ENCODE measurements at regions not wholly inside any gene's neighbourhood (a gene's known extent, or its start where the extent isn't known, plus 50 kb on each side); places are given as distances from the start of the nearest gene placed in this dataset.

DNA sequence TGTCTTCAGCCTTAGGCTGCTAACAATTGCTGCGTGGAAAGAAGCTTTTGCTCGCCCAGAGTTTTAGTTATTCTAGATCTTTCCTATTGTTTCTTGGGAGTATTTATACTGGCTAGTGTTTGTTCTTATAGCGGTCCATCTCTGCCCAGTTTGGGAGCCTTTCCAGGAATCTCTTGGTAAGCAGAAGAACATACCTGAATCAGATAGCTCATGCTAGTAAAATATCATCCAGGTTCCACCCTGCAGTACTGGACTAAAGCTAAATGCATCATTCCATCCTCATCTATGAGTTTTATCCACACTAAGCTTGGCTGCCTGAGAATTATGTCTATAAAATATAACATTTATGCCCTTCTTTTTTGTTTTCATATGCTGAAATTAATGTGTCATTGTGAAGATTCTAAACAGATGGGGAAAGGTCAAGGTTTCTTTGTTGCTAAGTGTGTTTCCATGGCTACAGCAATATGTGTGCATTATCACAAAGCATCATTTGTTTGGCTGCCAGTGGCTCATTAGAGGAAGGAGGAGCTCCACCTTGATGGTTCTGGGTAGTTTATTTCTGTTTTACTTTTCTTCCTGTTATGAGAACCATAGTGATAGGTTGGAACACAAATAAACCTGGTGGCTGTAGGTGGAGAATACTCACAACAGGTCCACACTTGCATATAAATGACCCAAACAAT is 182.8 kb downstream of the PIK3C3 start:
- no peak for DNase-seq (ENCODE audit: low read depth)

DNA sequence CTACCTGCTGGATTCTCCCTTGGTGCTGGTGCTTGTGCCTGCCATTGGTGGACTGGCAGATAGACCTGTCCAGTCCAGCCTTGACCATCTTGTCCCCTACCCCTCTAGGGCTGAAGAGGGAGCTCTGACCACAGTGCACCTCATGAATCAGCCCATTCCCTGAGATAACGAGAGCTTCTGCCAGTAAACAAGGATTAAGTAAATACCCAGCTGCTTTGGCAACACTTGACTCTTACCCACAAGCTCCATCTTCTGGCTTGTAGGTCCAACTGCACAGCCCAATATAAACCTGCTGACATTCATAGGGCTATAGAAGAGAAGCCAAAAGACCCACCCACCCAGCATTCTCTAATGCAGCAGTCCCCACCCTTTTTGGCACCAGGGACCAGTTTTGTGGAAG is 186.4 kb downstream of the PIK3C3 start:
- DNase-seq (ENCODE audit: low read depth): no peak

DNA sequence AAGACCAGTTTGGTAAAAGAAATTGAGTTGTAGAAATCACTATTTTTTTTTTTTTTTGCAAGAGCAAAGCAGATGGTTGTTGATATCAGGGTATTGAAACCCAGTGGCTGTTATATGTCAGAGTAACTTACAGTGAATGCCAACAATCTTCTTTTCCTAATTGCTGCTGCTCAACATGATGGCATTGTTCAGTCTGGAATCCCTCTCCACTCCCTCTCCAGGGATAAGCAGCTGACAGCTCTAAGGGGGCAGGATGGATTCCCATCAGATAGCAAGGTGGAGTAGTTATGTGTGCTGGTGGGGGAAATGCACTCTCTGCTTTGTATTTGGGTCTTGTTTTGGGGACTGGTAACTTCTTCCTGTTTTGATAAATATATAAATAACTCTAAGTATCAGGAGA is 200.0 kb downstream of the PIK3C3 start:
- no peak for DNase-seq (ENCODE audit: low read depth)

DNA sequence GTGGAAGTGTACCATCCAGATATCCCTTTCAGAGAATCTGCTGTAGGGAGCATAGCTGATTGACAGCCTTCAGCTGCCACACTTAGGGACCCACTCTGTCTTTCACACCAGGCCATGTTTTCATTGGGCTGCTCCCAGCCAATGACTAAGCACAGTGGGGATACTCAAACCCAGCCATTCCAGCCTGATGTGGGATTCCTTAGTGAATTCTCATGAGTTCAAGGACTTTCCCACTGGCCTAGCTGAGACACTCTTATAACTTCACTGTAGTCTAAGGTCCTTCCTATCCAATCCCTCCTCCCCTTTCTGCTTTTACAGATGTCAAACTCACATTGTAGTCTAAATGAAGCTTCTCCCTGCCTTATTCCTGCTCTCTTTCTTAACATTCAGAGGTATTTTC is 201.2 kb downstream of the PIK3C3 start:
- DNase-seq (ENCODE audit: low read depth): no peak

DNA sequence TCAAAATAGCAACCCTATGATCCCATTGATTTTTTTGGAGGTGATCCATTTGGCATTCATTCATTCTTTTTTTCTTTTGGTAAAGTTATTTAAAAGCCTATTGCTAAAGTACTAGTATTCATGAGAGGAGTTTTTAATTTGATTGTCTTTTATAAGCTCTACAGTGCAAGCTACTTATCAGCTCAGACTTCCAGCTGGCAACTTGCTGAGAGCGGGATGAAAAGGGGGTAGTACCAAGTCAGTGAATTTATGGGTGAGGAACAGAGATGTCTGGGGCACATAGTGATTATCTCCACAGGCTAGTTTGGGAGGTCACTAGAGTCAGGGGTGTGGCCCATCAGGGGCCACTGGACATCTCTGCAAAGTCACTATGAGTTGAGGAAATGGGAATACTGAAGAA is 202.4 kb downstream of the PIK3C3 start:
- no peak for DNase-seq (ENCODE audit: low read depth)

DNA sequence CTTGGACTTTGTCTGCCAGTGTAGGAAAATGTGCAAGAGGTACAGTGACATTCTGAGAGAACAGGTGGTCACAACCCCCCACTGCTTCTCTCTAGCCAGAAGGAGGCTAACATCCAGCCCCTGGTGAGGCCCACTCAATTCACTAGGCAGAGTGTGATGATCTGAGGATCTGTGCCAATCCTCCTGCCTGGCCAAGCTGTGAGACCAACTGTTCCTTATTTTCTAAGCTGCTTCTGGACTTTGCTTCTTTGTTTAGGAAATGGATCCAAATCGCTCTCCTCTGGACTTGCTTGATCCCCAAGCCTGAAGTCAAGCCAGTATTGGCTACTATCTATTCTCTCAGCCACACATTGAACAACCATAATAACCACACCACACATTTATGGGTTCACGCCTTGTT is 202.8 kb downstream of the PIK3C3 start:
- no peak for DNase-seq (ENCODE audit: low read depth)

DNA sequence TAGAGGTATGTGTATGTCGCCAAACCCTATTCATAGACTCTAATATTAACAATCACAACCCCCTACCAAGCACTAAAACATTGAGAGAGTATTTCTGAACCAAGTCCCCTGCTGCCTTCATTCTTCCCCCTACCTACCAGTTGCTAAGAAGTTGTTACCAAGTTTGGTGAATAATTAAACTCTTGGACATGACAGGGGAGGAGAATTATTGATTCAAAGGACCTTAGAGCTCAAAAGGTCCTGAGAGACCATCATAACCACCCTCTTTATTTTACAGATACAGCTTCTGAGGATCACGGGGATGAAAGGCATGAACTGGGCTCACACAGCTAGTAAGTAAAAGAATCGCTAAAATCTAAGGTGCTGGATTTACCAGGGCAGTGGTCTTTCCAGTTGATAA is 204.1 kb downstream of the PIK3C3 start:
- no peak for DNase-seq (ENCODE audit: low read depth)

DNA sequence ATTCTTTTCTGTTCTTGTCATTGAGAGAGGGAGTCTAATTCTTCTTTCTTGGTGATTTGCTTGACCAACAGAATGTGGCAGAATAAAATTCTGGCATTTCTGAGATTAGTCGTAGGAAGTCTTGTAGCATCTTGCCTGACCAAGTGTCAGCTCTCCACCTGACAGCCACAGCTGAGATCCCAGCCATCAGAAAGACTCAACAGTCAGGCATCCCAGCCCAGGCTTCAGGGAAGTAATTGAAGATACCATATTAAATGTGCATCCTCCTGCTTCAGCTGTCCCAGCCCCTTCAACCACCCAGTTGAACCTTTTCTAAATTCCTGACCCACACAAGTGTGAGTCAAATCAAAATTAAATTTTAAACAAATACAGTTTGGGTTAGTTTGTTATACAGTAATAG is 208.3 kb downstream of the PIK3C3 start:
- no peak for DNase-seq (ENCODE audit: low read depth)

DNA sequence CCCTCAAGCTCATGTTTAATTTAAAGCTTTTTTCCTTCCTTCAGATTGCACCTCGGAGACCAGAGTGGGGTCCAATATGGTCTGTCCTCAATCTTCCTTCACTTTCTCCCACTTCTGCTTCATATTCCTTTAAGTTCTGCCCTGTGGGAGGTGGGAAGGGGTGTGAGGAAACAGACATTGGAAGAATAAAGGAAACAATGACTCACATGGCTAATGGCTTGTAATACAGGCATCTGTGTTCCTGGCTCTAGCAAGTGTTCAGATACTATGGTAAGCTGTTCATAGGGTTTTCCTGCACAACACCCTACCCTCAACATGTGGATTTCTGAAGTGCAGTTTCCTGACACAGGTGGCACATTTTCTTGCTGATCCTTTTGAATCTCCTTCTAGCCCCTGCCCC is 209.5 kb downstream of the PIK3C3 start:
- no peak for DNase-seq (ENCODE audit: low read depth)

DNA sequence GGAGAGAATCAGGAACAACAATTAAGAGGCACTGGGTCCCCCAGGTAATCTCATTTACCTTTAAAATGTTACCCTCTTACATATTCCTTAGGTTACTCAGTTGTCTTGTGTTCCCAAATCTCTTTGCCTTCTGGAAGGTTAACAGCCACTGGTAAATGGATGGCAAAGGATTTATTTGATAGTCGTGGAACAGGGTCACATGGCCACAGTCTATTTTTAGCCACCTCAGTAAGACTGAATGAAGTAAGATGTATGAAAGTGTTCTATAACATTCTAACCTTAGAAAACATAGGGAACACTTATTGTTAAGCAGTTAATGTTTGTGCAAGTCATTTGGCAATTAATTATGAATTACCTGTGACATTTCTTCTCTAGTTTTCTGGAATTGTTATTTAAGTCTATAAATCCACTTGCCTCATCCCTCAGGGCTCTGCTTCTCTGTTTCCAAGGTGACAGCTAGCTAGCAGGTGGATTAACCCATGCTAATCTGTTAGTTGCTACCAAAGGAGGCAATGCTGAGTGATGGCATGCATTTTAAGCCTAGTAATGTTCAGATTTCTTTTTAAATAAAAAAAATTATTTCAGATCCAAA is 211.0 kb downstream of the PIK3C3 start:
- DNase-seq (ENCODE audit: low read depth): no peak

DNA sequence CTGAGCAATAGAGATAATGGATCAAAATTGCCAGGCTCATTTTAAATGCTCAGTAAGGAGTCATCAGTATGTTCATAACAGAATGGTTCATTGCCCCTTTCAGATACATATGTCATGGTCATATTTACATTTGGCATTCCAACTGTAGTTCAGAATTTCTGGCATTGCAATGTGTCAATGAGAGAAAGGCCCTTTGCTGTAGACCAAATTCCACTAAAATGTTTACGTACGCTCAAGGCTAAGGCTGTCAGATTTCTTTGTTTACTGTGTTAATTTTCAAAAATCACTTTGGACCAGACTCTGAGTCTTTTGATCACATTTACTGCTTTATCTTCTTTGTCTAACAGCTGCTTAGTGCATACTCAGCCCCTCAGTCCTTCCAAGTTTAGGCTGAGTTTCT is 213.5 kb downstream of the PIK3C3 start:
- no peak for DNase-seq (ENCODE audit: low read depth)

DNA sequence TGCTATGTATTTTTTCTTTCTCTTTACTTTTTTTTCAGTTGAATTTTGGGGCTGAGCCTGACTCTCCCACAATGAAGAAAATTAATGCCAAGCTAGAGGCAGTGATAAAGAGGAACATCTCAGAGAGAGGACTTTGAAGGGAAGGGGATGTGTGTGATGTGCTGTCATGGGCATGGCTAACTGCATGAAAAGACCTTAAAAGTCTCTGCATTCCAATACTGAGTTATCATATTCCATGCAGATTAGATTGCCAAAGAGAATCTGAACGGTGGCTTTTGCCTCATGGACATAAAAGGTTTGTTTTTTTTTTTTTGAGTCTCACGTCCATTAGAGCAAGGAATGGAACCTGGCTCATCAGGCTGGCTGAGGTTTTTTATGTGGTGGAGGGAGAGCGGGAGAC is 213.9 kb downstream of the PIK3C3 start:
- no peak for DNase-seq (ENCODE audit: low read depth)

DNA sequence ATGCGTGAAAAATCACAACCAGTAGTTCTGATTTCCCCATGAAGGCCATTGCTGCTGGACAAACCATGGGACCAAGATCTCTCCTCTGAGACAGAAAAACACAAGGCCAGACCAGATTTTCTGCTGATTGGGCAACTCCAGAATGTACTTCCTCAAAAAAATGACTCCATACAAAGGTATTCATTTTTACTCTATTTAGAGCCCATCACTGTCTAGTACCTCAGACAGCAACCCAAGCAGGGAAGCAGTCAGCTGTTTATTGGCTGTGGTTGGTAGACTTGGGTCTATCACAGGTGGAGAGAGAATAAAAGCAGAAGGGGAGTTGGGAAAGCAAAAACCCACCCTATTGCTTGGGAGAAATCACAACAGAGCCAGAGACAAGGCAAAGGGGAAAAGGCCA is 219.9 kb downstream of the PIK3C3 start:
- DNase-seq (ENCODE audit: low read depth): no peak

DNA sequence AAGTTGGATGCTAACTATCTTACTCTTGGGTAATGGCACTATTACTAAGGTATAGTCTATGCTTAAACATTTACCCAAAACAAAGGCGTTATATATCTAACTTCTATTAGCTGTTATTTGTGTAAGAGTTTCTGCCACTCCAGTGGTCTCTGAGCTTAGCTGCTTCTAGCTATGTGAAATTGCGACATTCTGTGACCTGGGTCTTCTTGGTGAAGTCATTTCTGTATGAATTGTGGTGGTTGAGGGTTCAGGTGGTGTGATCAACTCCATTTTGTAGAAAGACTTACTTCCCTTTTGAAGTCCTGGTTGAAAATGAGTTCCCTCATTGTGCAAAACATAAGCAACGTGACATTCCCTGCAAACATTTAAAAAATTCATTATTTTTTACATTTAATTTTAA is 221.6 kb downstream of the PIK3C3 start:
- no peak for DNase-seq (ENCODE audit: low read depth)

DNA sequence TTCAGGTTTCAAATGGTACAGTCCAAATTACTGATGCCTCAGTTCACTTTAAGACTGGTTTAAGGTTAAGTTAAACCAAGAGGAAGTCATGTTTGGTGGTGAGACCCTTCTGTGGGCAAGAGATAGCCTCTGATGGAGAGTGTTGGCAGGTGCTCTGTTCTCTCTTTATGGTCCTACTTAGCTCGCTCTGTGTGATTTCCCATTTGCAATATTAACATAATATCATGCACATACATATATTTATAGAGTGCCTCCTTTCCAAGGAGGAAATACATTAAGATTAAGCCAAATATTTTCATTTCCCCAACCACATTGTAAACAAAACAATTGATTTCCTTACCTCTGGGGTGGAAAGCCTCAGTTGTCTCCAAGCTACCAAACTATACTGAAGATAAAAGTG is 222.4 kb downstream of the PIK3C3 start:
- no peak for DNase-seq (ENCODE audit: low read depth)

DNA sequence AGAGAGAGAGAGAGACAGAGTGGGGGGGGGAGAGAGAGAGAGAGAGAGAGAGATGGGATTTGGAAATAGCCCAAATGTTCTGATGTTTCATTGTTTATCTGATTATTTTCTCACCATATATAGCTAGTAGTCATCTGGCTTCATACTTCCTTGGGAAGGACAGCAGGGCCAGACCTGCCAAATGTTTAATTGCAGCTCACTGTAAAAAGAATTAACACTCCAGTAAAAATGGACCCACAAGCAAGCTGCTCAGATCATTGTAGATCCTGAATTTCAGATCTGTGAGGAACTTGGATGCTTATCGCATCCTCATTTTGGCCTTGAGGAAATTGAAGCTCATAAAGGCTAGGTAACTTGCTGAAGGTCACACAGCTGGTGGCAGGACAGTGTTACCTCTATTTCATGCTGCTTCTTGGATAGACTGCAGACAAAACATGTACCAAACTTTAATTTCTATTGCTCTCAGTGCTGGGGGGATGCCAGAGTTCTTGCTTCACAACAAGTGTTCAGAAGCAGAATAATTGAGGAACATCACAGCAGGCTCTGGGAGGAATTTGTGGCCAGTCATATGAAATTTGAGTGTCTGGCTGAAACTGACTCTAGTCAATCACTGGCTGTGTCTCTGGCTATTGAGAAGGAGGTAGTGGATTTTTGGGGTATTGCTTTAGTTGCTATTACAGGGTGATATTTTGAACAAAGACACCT is 223.5 kb downstream of the PIK3C3 start:
- no peak for DNase-seq (ENCODE audit: low read depth)

DNA sequence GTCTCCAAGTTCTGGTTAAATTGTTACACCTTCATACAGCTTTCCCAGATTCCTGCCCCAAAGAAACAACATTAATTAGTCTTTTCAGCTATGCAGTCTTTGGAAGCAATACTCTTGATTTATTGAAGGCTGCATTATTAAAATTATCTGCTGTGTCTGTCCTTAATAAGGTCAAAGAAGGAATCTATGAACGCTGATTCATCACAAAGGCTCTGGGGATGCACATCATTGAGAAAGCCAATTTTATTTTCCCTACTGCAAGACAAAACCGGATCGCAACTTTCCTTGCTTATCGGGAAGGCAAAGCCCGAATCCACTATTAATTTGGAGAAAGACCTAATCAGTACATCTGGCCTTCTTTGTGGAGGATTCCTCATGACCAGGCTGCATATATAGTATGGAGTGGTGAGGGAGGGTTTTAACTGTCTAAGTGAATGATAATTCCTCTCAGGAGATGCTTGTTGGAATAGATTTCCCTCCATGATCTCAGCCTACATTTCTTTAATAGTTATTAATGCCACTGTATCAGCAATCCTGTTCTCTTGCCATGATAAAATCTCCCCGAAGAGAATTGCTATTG is 224.6 kb downstream of the PIK3C3 start:
- no peak for DNase-seq (ENCODE audit: low read depth)

DNA sequence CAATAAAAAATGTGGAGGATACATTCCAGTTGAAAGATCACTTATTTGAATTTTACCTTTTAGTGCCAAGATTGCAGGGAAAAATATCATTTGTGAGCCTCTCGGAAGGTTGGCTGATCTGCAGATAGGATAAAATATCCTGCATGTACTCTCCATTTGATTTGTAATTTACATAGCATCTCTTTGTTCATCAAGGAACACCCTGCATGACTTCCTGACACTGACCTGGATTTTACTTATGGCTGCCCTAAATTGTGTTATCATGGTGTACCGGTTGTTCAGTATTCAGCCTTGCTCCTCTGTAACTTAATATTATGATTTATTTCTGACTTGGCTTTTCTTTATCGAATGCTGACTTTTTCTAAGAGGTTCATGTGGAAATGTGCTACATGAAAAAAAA is 226.4 kb downstream of the PIK3C3 start:
- DNase-seq (ENCODE audit: low read depth): no peak

DNA sequence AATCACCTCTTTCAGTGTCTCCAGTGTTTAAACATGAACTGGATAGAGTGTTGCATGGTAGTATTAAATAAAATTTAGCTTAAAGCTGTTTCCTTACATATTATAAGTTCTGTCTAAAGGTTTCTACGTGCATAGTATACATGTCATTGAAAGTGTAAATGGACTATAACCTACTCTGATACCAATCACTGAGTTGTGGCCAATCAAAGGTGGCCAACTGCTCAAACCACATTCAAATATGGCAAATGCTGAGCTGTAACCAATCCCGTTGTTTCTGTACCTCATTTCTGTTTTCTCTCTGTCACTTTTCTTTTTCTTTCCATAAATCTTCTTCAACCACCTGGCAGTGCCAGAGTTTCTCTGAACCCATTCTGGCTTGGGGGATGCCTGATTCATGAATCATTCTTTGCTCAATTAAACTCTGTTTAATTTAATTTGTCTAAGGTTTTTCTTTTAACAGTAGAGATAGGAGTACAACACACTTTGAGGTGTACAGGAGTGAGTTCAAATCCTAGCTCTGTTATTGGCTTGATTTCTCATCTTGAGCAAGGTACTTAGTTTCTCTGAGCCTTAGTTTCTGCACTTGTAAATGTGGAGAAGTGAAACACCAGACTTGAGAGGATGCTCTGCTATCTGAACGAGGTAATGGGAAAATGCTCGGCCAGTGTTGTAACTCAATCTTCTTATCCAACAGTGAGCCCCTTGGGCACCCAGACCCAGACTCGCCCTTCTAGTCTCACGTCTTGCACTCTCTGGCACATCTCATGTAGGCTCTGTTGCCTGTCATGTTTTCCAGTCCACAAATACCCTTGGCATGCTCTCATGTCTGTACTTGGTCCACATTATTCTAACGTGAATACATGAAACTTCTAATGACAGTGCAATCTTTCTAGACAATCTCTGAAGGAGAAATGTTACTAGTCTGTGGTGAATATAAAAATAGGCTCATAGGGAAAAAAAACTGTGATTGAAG is 228.0 kb downstream of the PIK3C3 start:
- no peak for DNase-seq (ENCODE audit: low read depth)

DNA sequence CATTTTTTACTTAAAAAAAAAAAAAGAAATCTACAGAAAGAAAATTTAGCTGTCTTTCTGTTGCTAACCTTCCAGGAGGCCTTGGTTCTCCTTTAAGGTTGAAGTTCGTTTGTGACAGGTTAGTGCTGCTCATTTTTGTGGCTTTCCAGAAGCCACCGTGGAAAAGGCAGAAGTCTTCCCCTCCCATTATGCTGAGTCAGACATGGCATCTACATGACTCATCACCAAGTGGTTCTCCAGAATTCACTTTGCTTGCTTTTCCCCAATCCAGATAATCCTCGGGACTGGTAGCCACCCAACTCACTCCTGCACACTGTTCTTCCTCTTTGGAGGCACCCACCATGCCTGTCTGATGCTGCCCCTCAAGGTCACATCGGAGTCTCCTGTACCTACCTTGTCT is 228.7 kb downstream of the PIK3C3 start:
- DNase-seq (ENCODE audit: low read depth): peak; percentile 2

DNA sequence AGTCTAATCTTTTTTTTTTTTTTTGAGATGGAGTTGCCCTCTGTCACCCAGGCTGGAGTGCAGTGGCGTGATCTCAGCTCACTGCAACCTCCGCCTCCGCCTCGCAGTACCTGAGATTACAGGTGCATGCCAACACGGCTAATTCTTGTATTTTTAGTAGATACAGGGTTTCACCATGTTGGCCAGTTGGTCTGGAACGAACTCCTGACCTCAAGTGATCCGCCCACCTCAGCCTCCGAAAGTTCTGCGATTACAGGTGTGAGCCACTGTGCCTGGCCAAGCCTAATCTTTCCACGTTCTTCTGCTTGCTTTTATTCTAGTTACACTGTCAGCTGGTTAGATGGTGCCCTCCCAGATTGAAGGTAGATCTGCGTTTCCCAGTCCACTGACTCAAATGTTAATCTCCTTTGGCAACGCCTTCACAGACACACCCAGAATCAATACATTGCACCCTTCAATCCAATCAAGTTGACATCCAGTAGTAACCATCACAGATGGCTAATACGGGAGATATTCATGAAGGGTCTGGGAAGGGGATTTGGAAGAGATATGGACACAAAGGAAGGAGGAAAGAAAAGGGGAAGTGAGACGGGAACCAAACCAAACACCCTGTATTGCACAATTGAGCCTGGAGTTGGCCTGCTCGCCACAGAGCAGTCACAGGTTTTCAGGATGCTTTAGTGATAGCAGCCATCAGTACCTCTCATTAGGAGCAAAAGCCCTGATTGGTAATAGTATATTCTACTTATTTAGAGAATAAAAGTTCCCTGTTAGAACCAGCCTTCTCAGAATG is 229.8 kb downstream of the PIK3C3 start:
- DNase-seq (ENCODE audit: low read depth): no peak
